ENCODE measurements at regions not wholly inside any gene's neighbourhood (a gene's known extent, or its start where the extent isn't known, plus 50 kb on each side); places are given as distances from the start of the nearest gene placed in this dataset.

GRCh38 chr13:99822820-99823219, 148.7 kb downstream of the ZIC5 start:
- TF ChIP-seq SIRT6 (IDR thresholded peaks at IDR 0.05; ENCODE audit: low read length) (no peak), ASH2L (IDR thresholded peaks at IDR 0.05; ENCODE audit: low read length) (no peak), GABPA (IDR thresholded peaks at IDR 0.05; ENCODE audit: borderline replicate concordance, insufficient read depth, low read length) (no peak), EP300 (IDR thresholded peaks at IDR 0.05; ENCODE audit: borderline replicate concordance in 1 of 2, low read depth in 2 of 2, low read length in 2 of 2) (no peak), MAFK (IDR thresholded peaks at IDR 0.05; ENCODE audit: low read depth, low read length) (no peak), NRF1 (IDR thresholded peaks at IDR 0.05; ENCODE audit: low read depth, low read length) (no peak), SIX5 (IDR thresholded peaks at IDR 0.05; ENCODE audit: low read depth, low read length) (no peak), SUZ12 (IDR thresholded peaks at IDR 0.05; ENCODE audit: low read length) (no peak), RFX5 (IDR thresholded peaks at IDR 0.05; ENCODE audit: borderline replicate concordance, low read depth, low read length) (no peak), HDAC6 (IDR thresholded peaks at IDR 0.05; ENCODE audit: low read depth, low read length) (no peak), BACH1 (IDR thresholded peaks at IDR 0.05; ENCODE audit: low read length) (no peak), TEAD4 (IDR thresholded peaks at IDR 0.05; ENCODE audit: low read depth, low read length) (no peak), CEBPB (IDR thresholded peaks at IDR 0.05; ENCODE audit: low read depth, low read length) (no peak), EZH2 (IDR thresholded peaks at IDR 0.05; ENCODE audit: low read depth, low read length, severe bottlenecking) (no peak), SAP30 (IDR thresholded peaks at IDR 0.05; ENCODE audit: insufficient read depth, insufficient replicate concordance, low read length) (no peak)
- no peak overlapping the region for H3K4ac ChIP-seq (replicated peaks; ENCODE audit: insufficient read length, low read depth, low read length)
- H2BK5ac ChIP-seq (ENCODE audit: low read depth, low read length): no peak overlapping the region
- H3K23me2 ChIP-seq (ENCODE audit: low read depth, low read length): no peaks in the 10 kb centered on the region
- no peak overlapping the region for H3K23ac ChIP-seq (ENCODE audit: insufficient read length)
- H2BK20ac ChIP-seq (ENCODE audit: low read length): no peak overlapping the region
- H3K18ac ChIP-seq (ENCODE audit: extremely low read depth, low read length): no peak overlapping the region
- no peak overlapping the region for H4K91ac ChIP-seq (replicated peaks; ENCODE audit: insufficient read length, low read length)
- H4K8ac ChIP-seq (ENCODE audit: extremely low read depth, insufficient read depth, low read length): no peak overlapping the region
- H3K27ac ChIP-seq (ENCODE audit: low read depth, low read length): no peak overlapping the region
- H3K4me3 ChIP-seq (ENCODE audit: extremely low read depth in 1 of 4, insufficient read depth in 2 of 4, low read depth in 3 of 4, low read length in 4 of 4): no peak overlapping the region
- H3K9me3 ChIP-seq (ENCODE audit: insufficient read depth in 2 of 2, low read depth in 1 of 2, low read length in 1 of 2): no peaks in the 10 kb centered on the region; a peak in 1 of 4 replicates
- DNase-seq (ENCODE audit: low read depth in 1 of 2, low spot score in 2 of 2) (no peak), FAIRE-seq (no peak)
- H4K5ac ChIP-seq (ENCODE audit: insufficient read length, low read depth, low read length): no peak overlapping the region
- CTCF ChIA-PET (ENCODE audit: partially characterized antibody): interaction anchor here (1.0 kb wide), 1 partner anchor 70 kb away, joined by 3 read pairs; no protein-coding TSS in a partner anchor
- no peak overlapping the region for H3K14ac ChIP-seq (ENCODE audit: insufficient read length)
- H4K20me1 ChIP-seq (replicated peaks in 1 of 2; ENCODE audit: control insufficient read depth in 1 of 2, insufficient read depth in 2 of 2, low read length in 2 of 2): no peaks in the 10 kb centered on the region
- POLR2A ChIA-PET (ENCODE audit: partially characterized antibody): interaction anchor here (0.6 kb wide), 1 partner anchor 9 kb away, joined by 4 read pairs; no protein-coding TSS in a partner anchor
- no peak overlapping the region for H2BK15ac ChIP-seq (ENCODE audit: low read length)
- no peak overlapping the region for H3K4me2 ChIP-seq (ENCODE audit: insufficient read depth in 1 of 2, low read depth in 2 of 2, low read length in 2 of 2)
- H2BK12ac ChIP-seq (ENCODE audit: low read depth, low read length): no peak overlapping the region
- H2AK5ac ChIP-seq (ENCODE audit: low read depth, low read length): no peak overlapping the region
- no peaks in the 10 kb centered on the region for H3K79me1 ChIP-seq (ENCODE audit: low read depth, low read length)
- H3K4me1 ChIP-seq (replicated peaks in 1 of 4; ENCODE audit: control insufficient read depth in 3 of 4, insufficient read depth in 4 of 4, low read length in 3 of 4): peaks cover 0 to 13% (median 10%) of the 10 kb centered on the region in 4 experiments; a peak in 6 of 7 replicates
- no peak overlapping the region for H2AFZ ChIP-seq (ENCODE audit: low read length)
- no peaks in the 10 kb centered on the region for H3K79me2 ChIP-seq (ENCODE audit: control insufficient read depth in 1 of 2, insufficient read depth in 2 of 2, low read length in 2 of 2)
- no peak overlapping the region for H3K9ac ChIP-seq (replicated peaks in 1 of 4; ENCODE audit: extremely low read depth in 1 of 4, low read depth in 3 of 4, low read length in 3 of 4)
- no peaks in the 10 kb centered on the region for H3K27me3 ChIP-seq (replicated peaks in 1 of 4; ENCODE audit: control insufficient read depth in 3 of 4, extremely low read depth in 1 of 4, insufficient read depth in 3 of 4, low read length in 3 of 4)
- H2BK120ac ChIP-seq (replicated peaks; ENCODE audit: low read depth, low read length): no peak overlapping the region
- no peaks in the 10 kb centered on the region for H3K36me3 ChIP-seq (ENCODE audit: control insufficient read depth in 2 of 4, insufficient read depth in 4 of 4, low read length in 3 of 4)
- no peak overlapping the region for H3K56ac ChIP-seq (replicated peaks; ENCODE audit: insufficient read length, low read depth, low read length)
- WGBS, 2 experiments (ENCODE audit: extremely low coverage in 1 of 2, insufficient coverage in 1 of 2, insufficient read length in 1 of 2, insufficient replicate concordance in 2 of 2, low coverage in 1 of 2, low lambda C conversion rate in 2 of 2, missing lambda C conversion rate in 1 of 2): 76% methylated on average over 2 of the region's 2 CpGs; no CpG with 5 or more reads in 1 of the 2 experiments

All from H1 (cell line).